ENCODE measurements at regions not wholly inside any gene's neighbourhood (a gene's known extent, or its start where the extent isn't known, plus 50 kb on each side); places are given as distances from the start of the nearest gene placed in this dataset.

GRCh38 chr2:129922571-129923264, 56.7 kb upstream of the RAB6C start:
- TF ChIP-seq, protein P1, sequence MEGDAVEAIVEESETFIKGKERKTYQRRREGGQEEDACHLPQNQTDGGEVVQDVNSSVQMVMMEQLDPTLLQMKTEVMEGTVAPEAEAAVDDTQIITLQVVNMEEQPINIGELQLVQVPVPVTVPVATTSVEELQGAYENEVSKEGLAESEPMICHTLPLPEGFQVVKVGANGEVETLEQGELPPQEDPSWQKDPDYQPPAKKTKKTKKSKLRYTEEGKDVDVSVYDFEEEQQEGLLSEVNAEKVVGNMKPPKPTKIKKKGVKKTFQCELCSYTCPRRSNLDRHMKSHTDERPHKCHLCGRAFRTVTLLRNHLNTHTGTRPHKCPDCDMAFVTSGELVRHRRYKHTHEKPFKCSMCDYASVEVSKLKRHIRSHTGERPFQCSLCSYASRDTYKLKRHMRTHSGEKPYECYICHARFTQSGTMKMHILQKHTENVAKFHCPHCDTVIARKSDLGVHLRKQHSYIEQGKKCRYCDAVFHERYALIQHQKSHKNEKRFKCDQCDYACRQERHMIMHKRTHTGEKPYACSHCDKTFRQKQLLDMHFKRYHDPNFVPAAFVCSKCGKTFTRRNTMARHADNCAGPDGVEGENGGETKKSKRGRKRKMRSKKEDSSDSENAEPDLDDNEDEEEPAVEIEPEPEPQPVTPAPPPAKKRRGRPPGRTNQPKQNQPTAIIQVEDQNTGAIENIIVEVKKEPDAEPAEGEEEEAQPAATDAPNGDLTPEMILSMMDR (IDR thresholded peaks at IDR 0.05): no peak
- TF ChIP-seq NFE2L1 (CRISPR knock-in tag; IDR thresholded peaks at IDR 0.05): no peak
- no peak for TF ChIP-seq ETV6 (CRISPR knock-in tag; IDR thresholded peaks at IDR 0.05)
- TF ChIP-seq, protein P2, sequence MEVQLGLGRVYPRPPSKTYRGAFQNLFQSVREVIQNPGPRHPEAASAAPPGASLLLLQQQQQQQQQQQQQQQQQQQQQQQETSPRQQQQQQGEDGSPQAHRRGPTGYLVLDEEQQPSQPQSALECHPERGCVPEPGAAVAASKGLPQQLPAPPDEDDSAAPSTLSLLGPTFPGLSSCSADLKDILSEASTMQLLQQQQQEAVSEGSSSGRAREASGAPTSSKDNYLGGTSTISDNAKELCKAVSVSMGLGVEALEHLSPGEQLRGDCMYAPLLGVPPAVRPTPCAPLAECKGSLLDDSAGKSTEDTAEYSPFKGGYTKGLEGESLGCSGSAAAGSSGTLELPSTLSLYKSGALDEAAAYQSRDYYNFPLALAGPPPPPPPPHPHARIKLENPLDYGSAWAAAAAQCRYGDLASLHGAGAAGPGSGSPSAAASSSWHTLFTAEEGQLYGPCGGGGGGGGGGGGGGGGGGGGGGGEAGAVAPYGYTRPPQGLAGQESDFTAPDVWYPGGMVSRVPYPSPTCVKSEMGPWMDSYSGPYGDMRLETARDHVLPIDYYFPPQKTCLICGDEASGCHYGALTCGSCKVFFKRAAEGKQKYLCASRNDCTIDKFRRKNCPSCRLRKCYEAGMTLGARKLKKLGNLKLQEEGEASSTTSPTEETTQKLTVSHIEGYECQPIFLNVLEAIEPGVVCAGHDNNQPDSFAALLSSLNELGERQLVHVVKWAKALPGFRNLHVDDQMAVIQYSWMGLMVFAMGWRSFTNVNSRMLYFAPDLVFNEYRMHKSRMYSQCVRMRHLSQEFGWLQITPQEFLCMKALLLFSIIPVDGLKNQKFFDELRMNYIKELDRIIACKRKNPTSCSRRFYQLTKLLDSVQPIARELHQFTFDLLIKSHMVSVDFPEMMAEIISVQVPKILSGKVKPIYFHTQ (CRISPR knock-in tag; IDR thresholded peaks at IDR 0.05): no peak
- TF ChIP-seq E2F1 (CRISPR knock-in tag; IDR thresholded peaks at IDR 0.05): no peak
- no peak for TF ChIP-seq NR3C1 (CRISPR knock-in tag; conservative IDR thresholded peaks at IDR 0.05; ENCODE audit: low read depth)
- no peak for TF ChIP-seq AFF4 (CRISPR knock-in tag; IDR thresholded peaks at IDR 0.05; ENCODE audit: borderline replicate concordance)
- TF ChIP-seq USF1 (CRISPR knock-in tag; IDR thresholded peaks at IDR 0.05): no peak
- TF ChIP-seq MAX (CRISPR knock-in tag; IDR thresholded peaks at IDR 0.05): no peak
